GM12801 (cell line): ENCODE measurements at regions not wholly inside any gene's neighbourhood (a gene's known extent, or its start where the extent isn't known, plus 50 kb on each side); places are given as distances from the start of the nearest gene placed in this dataset.

Source experiments
- CTCF ChIP-seq: IDR thresholded peaks from one replicate; pipeline ENCODE4 v1.5.1; 2011; ENCODE audit warnings: control low read depth; ENCODE audit not compliant: insufficient read length; ENCODE audit errors: extremely low read depth

GRCh38 chr13:74032325-74032724, 101.9 kb downstream of the KLF12 start:
- no peak for TF ChIP-seq CTCF

- no peak for TF ChIP-seq CTCF
These were observed 106.9 kb downstream of the KLF12 start for GRCh38 chr13:74027161-74027779.

DNA sequence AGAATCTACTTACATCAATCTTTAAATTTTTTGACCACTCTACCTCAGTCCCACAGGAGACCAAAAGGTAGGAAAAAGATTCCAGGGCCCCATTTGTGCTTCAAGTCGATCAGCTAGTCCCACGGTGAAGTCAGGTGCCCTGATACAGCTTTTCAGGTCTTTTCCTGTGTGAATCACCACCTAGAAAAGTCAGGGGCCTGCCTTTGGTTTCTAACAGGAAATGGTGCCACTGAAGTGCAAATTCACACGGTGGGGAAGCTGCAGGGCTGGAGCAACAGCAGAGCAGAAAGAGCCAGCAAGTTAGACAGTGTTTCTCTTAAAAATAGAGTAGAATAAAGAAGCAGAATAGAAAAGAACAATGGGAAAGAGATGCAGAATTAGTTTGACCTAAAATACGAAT, 107.5 kb downstream of the KLF12 start:
- TF ChIP-seq CTCF = no peak

DNA sequence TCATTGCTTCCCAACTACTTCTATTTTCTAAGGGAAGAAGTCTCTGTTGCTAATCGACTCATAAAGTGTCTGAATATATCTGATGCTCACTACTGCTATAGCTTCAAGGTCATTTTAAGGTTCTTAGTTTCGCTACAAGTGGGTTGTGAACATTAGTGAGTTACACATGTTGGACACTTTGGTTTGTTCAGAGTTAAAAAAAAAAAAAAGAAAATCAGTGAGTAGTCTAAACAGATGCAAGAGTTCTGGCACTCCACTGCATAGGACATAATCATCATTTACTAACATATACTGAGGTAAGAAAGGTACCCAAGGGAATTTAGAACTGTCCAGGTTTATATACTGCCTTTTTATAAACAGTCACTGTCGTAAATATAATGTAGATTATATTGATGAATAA, 108.8 kb downstream of the KLF12 start:
- no peak for TF ChIP-seq CTCF

DNA sequence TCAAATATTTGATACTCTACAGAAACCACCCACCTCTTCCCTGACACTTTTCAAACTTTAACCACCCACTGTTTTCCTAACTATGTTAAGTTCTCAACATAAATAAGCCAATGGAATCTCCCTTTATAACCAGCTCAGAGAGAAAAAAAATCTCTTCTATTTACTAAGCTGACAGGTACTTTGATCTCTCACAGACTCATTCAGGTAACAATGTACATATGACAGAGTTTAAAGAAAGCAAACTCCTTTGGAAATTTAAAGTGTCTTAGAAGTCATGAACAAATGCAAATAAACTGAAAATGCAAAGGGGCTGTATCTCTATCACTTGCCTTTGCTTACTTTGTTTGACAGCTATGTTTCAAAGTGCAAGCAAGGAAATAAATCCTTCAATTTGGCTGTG, 109.3 kb downstream of the KLF12 start:
- TF ChIP-seq CTCF = no peak

DNA sequence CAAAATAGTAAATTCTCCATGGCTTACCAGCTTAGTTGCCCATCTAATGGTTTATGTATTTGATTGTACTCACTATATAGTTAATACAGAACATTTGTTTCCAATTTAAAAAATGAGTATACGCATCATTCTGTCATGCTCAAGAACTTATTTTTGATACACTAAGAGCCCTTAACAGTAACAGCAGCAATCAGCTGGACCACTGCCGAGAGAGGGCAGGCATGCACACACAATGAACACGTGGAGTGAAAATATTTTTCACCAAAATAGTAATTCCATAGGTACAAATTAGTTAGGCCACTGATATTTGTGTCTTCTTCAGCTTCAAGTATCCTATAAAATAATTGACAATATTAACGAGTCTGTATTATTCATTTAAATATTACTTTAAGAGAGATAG, 109.9 kb downstream of the KLF12 start:
- no peak for TF ChIP-seq CTCF

DNA sequence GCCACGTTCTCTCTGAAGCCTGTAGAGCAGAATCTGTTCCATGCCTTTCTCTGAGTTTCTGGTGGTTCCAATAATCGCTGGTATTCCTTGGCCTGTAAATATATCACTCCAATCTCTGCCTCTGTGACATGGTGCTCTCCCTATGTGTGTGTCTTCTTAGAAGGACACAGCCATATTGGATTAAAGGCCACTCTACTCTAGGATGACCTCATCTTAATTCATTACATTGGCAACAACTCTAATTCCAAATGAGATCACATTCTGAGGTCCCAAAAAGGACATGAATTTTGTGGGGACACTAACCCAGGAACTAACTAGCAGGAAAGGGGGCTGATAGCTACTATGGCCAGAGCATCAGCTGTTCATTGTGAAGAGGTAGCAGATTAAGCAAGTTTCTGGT, 110.7 kb downstream of the KLF12 start:
- TF ChIP-seq CTCF = no peak
